Smooth muscle cell (in vitro differentiated cells): ENCODE measurements at regions not wholly inside any gene's neighbourhood (a gene's known extent, or its start where the extent isn't known, plus 50 kb on each side); places are given as distances from the start of the nearest gene placed in this dataset.

ENCODE experiments used
- DNase-seq: peaks from one replicate; lab custom pipeline; 2025; ENCODE audit not compliant: unreplicated experiment; lab: John Stamatoyannopoulos, UW
- H2AFZ ChIP-seq: fragments of 200-600 bp; sonication (generic); 2 replicates; pipeline ENCODE4 v1.6.0; 2016; ENCODE audit warnings: antibody characterized with exemption, low read depth, mild to moderate bottlenecking
- H3F3A ChIP-seq: fragments of 200-600 bp; sonication (generic); 2 replicates; pipeline ENCODE4 v1.6.0; 2017; ENCODE audit warnings: antibody characterized with exemption, low read depth
- H3K27ac ChIP-seq: fragments of 200-600 bp; sonication (generic); 2 replicates; pipeline ENCODE4 v1.5.1; 2016; ENCODE audit warnings: low read depth, mild to moderate bottlenecking
- H3K27me3 ChIP-seq: fragments of 200-600 bp; sonication (generic); 2 replicates; pipeline ENCODE4 v1.6.1; 2016; ENCODE audit warnings: low read depth, mild to moderate bottlenecking
- H3K36me3 ChIP-seq: fragments of 200-600 bp; sonication (generic); 2 replicates; pipeline ENCODE4 v1.5.1; 2016; ENCODE audit warnings: low read depth
- H3K4me1 ChIP-seq: fragments of 200-600 bp; sonication (generic); 2 replicates; pipeline ENCODE4 v1.5.1; 2016; ENCODE audit warnings: low read depth
- H3K4me2 ChIP-seq: fragments of 200-600 bp; sonication (generic); 2 replicates; pipeline ENCODE4 v1.6.0; 2016; ENCODE audit warnings: mild to moderate bottlenecking
- H3K4me3 ChIP-seq: fragments of 200-600 bp; sonication (generic); 2 replicates; pipeline ENCODE4 v1.5.1; 2016; ENCODE audit warnings: mild to moderate bottlenecking
- H3K79me2 ChIP-seq: fragments of 200-600 bp; sonication (generic); 2 replicates; pipeline ENCODE4 v1.6.0; 2016; ENCODE audit warnings: low read depth, mild to moderate bottlenecking
- H3K9ac ChIP-seq: fragments of 200-600 bp; sonication (generic); 2 replicates; pipeline ENCODE4 v1.6.0; 2016; ENCODE audit warnings: low read depth
- H3K9me3 ChIP-seq: fragments of 200-600 bp; sonication (generic); replicated peaks from 2 replicates; pipeline ENCODE4 v1.5.1; 2016; ENCODE audit warnings: low read depth
- H4K20me1 ChIP-seq: fragments of 200-600 bp; sonication (generic); 2 replicates; pipeline ENCODE4 v1.6.0; 2016; ENCODE audit warnings: low read depth
- CTCF ChIP-seq: fragments of 200-600 bp; sonication (generic); IDR thresholded peaks from 2 replicates; pipeline ENCODE4 v1.5.1; 2017; ENCODE audit warnings: borderline replicate concordance, mild to moderate bottlenecking, antibody characterized with exemption; ENCODE audit not compliant: insufficient read depth, poor library complexity, severe bottlenecking
- WGBS: methylation state at CpG from one replicate; pipeline ENCODE4 v1.1.7; 2016; ENCODE audit warnings: low lambda C conversion rate; 5-methylcytosine and 5-hydroxymethylcytosine counted together

- H3K79me2 ChIP-seq, result no peaks in the 10 kb centered on the region
- H3K4me1 ChIP-seq, result no peaks in the 10 kb centered on the region
- no peak overlapping the region for H2AFZ ChIP-seq
- no peaks in the 10 kb centered on the region for H3F3A ChIP-seq
- H3K27ac ChIP-seq, result no peak overlapping the region
- no peaks in the 10 kb centered on the region for H3K36me3 ChIP-seq
- TF ChIP-seq CTCF, result no peak
- H3K9me3 ChIP-seq, result no peaks in the 10 kb centered on the region
- H3K4me3 ChIP-seq, result no peak overlapping the region
- no peak overlapping the region for H3K4me2 ChIP-seq
- 38% methylated on average over 3 of the region's 3 CpGs for WGBS
- H4K20me1 ChIP-seq, result no peaks in the 10 kb centered on the region
- DNase-seq, result no peak
- H3K9ac ChIP-seq, result no peak overlapping the region
- H3K27me3 ChIP-seq, result no peaks in the 10 kb centered on the region
These were observed 197.7 kb downstream of the TENT4A start for GRCh38 chr5:6910950-6911349.

GRCh38 chr5:6914347-6914746, 201.1 kb downstream of the TENT4A start:
- no peak for TF ChIP-seq CTCF
- Histone ChIP-seq H3K4me3 (no peak overlapping the region), H3K4me1 (no peaks in the 10 kb centered on the region), H3K9me3 (no peaks in the 10 kb centered on the region), H3K27ac (no peak overlapping the region), H4K20me1 (no peaks in the 10 kb centered on the region), H3K79me2 (no peaks in the 10 kb centered on the region), H3K36me3 (no peaks in the 10 kb centered on the region), H3K9ac (no peak overlapping the region), H3F3A (no peaks in the 10 kb centered on the region), H2AFZ (no peak overlapping the region), H3K4me2 (no peak overlapping the region), H3K27me3 (no peaks in the 10 kb centered on the region)
- no peak for DNase-seq
- 76% methylated on average over 2 of the region's 2 CpGs for WGBS

GRCh38 chr5:6915574-6915973, 202.3 kb downstream of the TENT4A start:
- no peak overlapping the region for H3K4me2 ChIP-seq
- WGBS, result 78% methylated on average over 3 of the region's 3 CpGs
- H3F3A ChIP-seq, result no peaks in the 10 kb centered on the region
- no peaks in the 10 kb centered on the region for H3K27me3 ChIP-seq
- H3K4me1 ChIP-seq, result no peaks in the 10 kb centered on the region
- no peaks in the 10 kb centered on the region for H3K9me3 ChIP-seq
- no peak overlapping the region for H2AFZ ChIP-seq
- no peak for DNase-seq
- H3K79me2 ChIP-seq, result no peaks in the 10 kb centered on the region
- no peak overlapping the region for H3K9ac ChIP-seq
- H4K20me1 ChIP-seq, result no peaks in the 10 kb centered on the region
- TF ChIP-seq CTCF, result no peak
- no peaks in the 10 kb centered on the region for H3K36me3 ChIP-seq
- no peak overlapping the region for H3K27ac ChIP-seq
- no peak overlapping the region for H3K4me3 ChIP-seq

GRCh38 chr5:6918255-6918654, 205.0 kb downstream of the TENT4A start:
- WGBS, result 79% methylated on average over 5 of the region's 5 CpGs
- no peak overlapping the region for H3K4me2 ChIP-seq
- H3K4me3 ChIP-seq, result no peak overlapping the region
- no peak for DNase-seq
- H3F3A ChIP-seq, result no peaks in the 10 kb centered on the region
- H3K4me1 ChIP-seq, result no peaks in the 10 kb centered on the region
- H3K79me2 ChIP-seq, result no peaks in the 10 kb centered on the region
- no peaks in the 10 kb centered on the region for H4K20me1 ChIP-seq
- no peak overlapping the region for H3K9ac ChIP-seq
- no peaks in the 10 kb centered on the region for H3K9me3 ChIP-seq
- TF ChIP-seq CTCF, result no peak
- H3K36me3 ChIP-seq, result no peaks in the 10 kb centered on the region
- H3K27ac ChIP-seq, result no peak overlapping the region
- no peak overlapping the region for H2AFZ ChIP-seq
- no peaks in the 10 kb centered on the region for H3K27me3 ChIP-seq
